ENCODE measurements at regions not wholly inside any gene's neighbourhood (a gene's known extent, or its start where the extent isn't known, plus 50 kb on each side); places are given as distances from the start of the nearest gene placed in this dataset.
"Not testable (repeated sequence)": the region's sequence is repeated elsewhere in the genome, so short reads cannot be mapped to it uniquely, and the experiment has no call there.

DNA sequence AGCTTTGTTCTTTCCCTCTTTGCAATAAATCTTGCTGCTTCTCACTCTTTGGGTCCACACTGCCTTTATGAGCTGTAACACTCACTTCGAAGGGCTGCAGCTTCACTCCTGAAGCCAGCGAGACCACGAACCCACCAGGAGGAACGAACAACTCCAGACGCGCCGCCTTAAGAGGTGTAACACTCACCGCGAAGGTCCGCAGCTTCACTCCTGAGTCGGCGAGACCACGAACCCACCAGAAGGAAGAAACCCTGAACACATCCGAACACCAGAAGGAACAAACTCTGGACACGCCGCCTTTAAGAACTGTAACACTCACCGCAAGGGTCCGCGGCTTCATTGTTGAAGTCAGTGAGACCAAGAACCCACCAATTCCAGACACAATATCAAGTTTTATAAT, 178.7 kb upstream of the FIGN start:
- DNase-seq; H3K27me3 ChIP-seq (ENCODE audit: control insufficient read depth, insufficient read depth, low read length); H3K4me3 ChIP-seq (ENCODE audit: insufficient read depth, low read depth, low read length); H3K36me3 ChIP-seq (replicated peaks; ENCODE audit: control insufficient read depth, insufficient read depth, low read length): not testable (repeated sequence)

DNA sequence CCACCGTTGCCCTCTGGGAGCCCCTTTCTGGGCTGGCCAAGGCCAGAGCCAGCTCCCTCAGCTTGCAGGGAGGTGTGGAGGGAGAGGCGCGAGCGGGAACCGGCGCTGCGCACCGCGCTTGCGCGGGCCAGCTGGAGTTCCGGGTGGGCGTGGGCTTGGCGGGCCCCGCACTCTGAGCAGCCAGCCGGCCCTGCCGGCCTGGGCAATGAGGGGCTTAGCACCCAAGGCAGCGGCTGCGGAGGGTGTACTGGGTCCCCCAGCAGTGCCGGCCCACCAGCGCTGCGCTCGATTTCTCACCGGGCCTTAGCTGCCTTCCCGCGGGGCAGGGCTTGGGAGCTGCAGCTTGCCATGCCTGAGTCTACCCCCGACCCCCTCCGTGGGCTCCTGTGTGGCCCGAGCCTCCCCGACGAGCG, 177.7 kb upstream of the FIGN start:
- H3K36me3 ChIP-seq (replicated peaks; ENCODE audit: control insufficient read depth, insufficient read depth, low read length); DNase-seq; H3K4me3 ChIP-seq (ENCODE audit: insufficient read depth, low read depth, low read length); H3K27me3 ChIP-seq (ENCODE audit: control insufficient read depth, insufficient read depth, low read length): not testable (repeated sequence)

DNA sequence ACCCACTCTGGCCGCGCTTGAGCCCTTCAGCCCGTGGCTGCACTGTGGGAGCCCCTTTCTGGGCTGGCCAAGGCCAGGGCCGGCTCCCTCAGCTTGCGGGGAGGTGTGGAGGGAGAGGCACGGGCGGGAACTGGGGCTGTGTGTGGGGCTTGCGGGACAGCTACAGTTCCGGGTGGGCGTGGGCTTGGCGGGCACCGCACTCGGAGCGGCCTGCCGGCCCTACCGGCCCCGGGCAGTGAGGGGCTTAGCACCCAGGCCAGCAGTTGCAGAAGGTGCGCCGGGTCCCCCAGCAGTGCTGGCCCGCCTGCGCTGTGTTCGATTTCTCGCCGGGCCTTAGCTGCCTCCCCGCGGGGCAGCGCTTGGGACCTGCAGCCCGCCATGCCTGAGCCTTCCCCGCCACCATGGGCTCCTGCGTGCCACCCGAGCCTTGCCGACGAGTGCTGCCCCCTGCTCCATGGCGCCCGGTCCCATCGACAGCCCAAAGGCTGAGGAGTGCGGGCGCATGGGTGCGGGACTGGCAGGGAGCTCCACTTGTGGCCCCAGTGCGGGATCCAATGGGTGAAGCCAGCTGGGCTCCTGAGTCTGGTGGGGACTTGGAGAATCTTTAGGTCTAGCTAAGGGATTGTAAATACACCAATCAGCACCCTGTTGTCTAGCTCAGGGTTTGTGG, 173.7 kb upstream of the FIGN start:
- DNase-seq, result no peak
- H3K36me3 ChIP-seq (replicated peaks; ENCODE audit: control insufficient read depth, insufficient read depth, low read length), result no peaks in the 10 kb centered on the region
- H3K27me3 ChIP-seq (ENCODE audit: control insufficient read depth, insufficient read depth, low read length), result no peaks in the 10 kb centered on the region
- H3K4me3 ChIP-seq (ENCODE audit: insufficient read depth, low read depth, low read length), result no peak overlapping the region

DNA sequence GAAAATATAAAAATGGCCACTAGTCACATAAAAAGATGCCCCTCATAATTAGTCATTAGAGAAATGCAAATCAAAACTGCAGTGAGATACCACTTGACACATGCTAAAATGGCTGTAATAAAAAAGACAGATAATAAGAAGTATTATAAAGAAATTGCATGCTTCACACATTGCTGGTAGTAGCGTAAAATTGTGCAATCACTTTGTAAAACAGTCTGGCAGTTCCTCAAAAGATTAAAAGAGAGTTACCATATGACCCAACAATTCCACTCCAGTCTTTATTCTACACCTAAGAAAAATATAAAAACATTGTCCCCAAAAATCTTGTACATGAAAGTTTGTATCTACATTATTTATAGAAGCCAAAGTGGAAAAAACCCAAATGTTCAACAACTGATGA, 170.6 kb upstream of the FIGN start:
- no peaks in the 10 kb centered on the region for H3K27me3 ChIP-seq (ENCODE audit: control insufficient read depth, insufficient read depth, low read length)
- no peak overlapping the region for H3K4me3 ChIP-seq (ENCODE audit: insufficient read depth, low read depth, low read length)
- no peaks in the 10 kb centered on the region for H3K36me3 ChIP-seq (replicated peaks; ENCODE audit: control insufficient read depth, insufficient read depth, low read length)
- DNase-seq, result no peak

DNA sequence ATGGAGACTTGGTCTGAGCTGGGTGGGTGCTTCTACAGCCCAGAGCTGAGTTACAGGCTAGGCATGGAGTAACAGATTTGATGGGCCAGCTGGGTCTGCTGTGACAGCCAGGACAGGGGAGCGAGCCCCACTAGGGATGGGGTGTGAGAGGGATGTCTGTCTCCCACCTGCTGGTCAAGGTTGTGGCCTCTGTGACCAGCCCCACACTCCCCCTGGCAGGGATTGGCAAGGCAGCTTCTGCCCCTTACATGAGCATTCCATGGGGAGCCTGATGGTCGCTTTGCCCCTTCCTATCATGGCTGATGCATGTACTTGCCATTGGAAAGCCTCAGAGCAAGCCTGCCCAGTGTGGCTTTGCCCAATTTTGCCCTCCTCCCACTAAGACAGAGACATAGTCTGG, 162.0 kb upstream of the FIGN start:
- H3K4me3 ChIP-seq (ENCODE audit: insufficient read depth, low read depth, low read length), result no peak overlapping the region
- no peaks in the 10 kb centered on the region for H3K27me3 ChIP-seq (ENCODE audit: control insufficient read depth, insufficient read depth, low read length)
- no peak for DNase-seq

DNA sequence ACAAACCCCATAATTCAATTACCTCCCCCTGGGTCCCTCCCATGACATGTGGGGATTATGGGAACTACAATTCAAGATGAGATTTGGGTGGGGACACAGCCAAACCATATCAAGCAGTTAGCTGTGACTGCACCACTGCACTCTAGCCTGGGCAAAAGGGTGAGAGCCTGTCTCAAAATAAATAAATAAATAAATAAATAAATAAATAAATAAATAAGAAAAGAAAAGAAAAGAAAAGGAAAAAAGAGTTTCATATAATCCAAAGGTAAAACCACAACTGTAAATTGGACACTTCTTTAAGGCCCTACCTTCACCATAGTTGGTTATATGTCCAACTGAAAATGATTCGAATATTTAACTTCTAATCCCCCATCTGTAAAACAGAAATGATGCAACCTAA, 157.6 kb upstream of the FIGN start:
- H3K36me3 ChIP-seq (replicated peaks; ENCODE audit: control insufficient read depth, insufficient read depth, low read length); H3K4me3 ChIP-seq (ENCODE audit: insufficient read depth, low read depth, low read length); H3K27me3 ChIP-seq (ENCODE audit: control insufficient read depth, insufficient read depth, low read length); DNase-seq: not testable (repeated sequence)

More for the DNA sequence above, 162.0 kb upstream of the FIGN start:
- H3K36me3 ChIP-seq (replicated peaks; ENCODE audit: control insufficient read depth, insufficient read depth, low read length), result no peaks in the 10 kb centered on the region

DNA sequence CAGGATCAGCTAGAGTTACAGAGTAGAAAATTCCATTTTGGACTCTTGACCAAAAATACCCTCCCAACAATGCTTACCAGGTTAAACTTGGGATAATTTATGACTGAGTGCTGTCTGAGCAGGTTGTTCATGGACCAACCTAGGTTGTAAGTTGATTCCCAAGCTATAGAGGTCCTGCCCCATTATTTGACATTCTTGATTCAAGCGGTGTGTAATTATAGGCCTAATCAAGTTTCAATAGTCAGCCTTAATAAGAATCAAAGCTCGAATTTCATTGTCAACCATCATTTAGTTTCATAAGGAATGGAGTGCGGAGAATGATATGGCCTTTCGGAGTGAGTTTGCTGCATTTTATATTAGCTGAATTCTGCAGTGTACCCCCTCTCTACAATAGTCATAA, 152.8 kb upstream of the FIGN start:
- no peaks in the 10 kb centered on the region for H3K36me3 ChIP-seq (replicated peaks; ENCODE audit: control insufficient read depth, insufficient read depth, low read length)
- DNase-seq, result no peak
- no peaks in the 10 kb centered on the region for H3K27me3 ChIP-seq (ENCODE audit: control insufficient read depth, insufficient read depth, low read length)
- H3K4me3 ChIP-seq (ENCODE audit: insufficient read depth, low read depth, low read length), result no peak overlapping the region

DNA sequence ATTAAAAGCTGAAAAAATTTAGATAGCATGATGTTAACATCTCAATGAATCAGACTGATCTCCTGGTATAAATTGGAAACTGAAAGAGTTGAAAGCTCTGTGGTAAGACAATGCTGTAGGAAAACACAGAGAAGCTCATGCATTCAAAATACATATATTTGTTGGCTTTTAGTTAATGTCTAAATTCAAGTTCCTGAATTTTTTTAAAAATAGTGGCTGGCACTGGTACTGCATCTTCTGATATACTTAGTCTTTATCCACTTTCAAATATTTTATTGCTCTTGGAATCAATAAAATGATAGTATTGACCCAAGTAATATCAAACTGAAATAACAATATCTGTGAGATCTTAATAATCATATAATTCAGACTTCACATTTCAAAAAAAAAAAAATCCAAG, 151.4 kb upstream of the FIGN start:
- no peaks in the 10 kb centered on the region for H3K36me3 ChIP-seq (replicated peaks; ENCODE audit: control insufficient read depth, insufficient read depth, low read length)
- H3K4me3 ChIP-seq (ENCODE audit: insufficient read depth, low read depth, low read length), result no peak overlapping the region
- H3K27me3 ChIP-seq (ENCODE audit: control insufficient read depth, insufficient read depth, low read length), result no peaks in the 10 kb centered on the region
- no peak for DNase-seq

DNA sequence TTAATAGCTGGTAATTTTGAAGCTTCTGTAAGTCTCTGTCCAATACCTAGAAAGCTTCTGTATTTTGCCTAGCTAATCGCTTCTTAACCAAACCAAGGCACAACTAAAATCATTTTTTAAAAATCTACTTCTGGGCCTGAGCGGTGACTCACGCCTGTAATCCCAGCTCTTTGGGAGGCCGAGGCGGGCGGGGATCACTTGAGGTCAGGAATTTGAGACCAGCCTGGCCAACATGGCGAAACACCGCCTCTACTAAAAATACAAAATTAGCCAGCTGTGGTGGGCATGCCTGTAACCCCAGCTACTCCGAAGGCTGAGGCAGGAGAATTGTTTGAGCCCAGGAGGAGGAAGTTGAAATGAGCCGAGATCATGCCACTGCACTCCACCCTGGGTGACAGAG, 148.6 kb upstream of the FIGN start:
- no peak for DNase-seq
- no peak overlapping the region for H3K4me3 ChIP-seq (ENCODE audit: insufficient read depth, low read depth, low read length)
- no peaks in the 10 kb centered on the region for H3K36me3 ChIP-seq (replicated peaks; ENCODE audit: control insufficient read depth, insufficient read depth, low read length)
- H3K27me3 ChIP-seq (ENCODE audit: control insufficient read depth, insufficient read depth, low read length), result no peaks in the 10 kb centered on the region

DNA sequence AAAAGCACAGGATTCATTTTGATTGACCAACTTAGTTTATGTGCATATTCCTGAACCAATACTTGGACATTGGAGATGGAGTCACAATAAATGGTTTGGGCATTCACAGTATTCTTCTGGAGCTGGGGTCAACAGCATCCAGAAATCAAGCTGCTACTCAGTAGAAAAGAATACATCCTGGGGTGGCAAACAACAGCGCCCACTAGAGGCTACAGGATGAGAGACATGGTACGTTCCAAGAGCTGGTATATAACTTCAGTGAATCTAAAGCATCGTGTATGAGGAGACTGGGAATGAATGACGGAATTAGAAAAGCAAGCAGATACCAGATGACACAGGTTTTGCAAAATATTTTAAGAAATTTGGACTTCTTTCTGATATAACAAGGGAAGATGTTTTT, 142.9 kb upstream of the FIGN start:
- DNase-seq, result peak; percentile 13
- no peaks in the 10 kb centered on the region for H3K27me3 ChIP-seq (ENCODE audit: control insufficient read depth, insufficient read depth, low read length)

DNA sequence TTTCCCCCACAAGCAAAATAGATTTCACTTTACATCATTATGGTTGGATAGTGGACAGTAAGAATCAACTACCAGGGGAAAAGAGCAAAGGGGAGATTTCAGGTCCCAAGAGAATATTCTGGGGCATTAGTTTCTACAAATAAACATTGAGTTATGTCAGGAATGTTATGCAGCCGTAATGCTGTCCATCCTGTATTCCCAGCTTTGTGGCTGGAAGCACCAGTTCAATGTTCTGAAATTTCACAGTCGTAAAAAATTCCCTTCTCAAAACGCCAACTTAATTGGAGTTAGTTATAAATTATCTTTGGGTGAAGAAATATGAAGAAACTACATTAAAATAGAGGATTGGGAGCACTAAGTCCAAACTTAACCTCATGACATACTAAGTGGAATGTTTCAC, 141.5 kb upstream of the FIGN start:
- Histone ChIP-seq H3K36me3 (replicated peaks; ENCODE audit: control insufficient read depth, insufficient read depth, low read length) (no peaks in the 10 kb centered on the region), H3K27me3 (ENCODE audit: control insufficient read depth, insufficient read depth, low read length) (no peaks in the 10 kb centered on the region), H3K4me3 (ENCODE audit: insufficient read depth, low read depth, low read length) (no peak overlapping the region)
- no peak for DNase-seq

More for the DNA sequence above, 142.9 kb upstream of the FIGN start:
- no peaks in the 10 kb centered on the region for H3K36me3 ChIP-seq (replicated peaks; ENCODE audit: control insufficient read depth, insufficient read depth, low read length)
- H3K4me3 ChIP-seq (ENCODE audit: insufficient read depth, low read depth, low read length), result no peak overlapping the region

DNA sequence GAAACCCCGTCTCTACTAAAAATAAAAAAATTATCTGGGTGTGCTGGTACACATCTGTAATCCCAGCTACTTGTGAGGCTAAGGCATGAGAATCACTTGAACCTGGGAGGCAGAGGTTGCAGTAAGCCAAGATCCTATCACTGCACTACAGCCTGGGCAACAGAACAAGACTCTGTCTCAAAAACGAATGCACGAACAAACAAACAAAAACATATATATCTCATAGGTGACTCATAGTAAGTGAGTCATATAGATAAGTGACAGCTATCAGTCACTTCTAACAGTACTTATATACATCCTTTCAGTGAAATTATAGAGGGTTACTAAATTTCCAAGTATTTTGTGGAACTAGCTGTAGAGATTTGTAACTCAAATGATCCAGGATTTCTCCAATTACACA, 127.3 kb upstream of the FIGN start:
- H3K36me3 ChIP-seq (replicated peaks; ENCODE audit: control insufficient read depth, insufficient read depth, low read length), result no peaks in the 10 kb centered on the region
- H3K27me3 ChIP-seq (ENCODE audit: control insufficient read depth, insufficient read depth, low read length), result no peaks in the 10 kb centered on the region

DNA sequence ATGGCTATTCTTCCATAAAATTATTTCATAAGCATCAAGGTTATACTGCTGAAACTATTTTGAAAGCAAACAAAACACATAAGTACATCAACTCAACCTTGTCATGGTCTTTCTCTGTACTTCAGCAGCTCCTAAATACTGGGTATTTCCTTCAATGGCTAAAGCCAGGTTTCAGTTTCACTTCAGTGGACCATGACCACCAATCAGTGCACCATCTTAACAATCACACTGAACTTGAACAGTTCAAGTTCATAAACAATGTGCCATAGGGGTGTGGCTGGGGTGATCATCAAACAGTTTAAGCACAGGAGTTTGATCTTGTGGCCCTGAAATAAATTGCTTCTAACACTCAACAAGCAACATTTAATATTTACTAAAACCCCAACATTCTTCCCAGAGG, 124.1 kb upstream of the FIGN start:
- H3K4me3 ChIP-seq (ENCODE audit: insufficient read depth, low read depth, low read length), result no peak overlapping the region

More for the DNA sequence above, 127.3 kb upstream of the FIGN start:
- no peak overlapping the region for H3K4me3 ChIP-seq (ENCODE audit: insufficient read depth, low read depth, low read length)
- no peak for DNase-seq

DNA sequence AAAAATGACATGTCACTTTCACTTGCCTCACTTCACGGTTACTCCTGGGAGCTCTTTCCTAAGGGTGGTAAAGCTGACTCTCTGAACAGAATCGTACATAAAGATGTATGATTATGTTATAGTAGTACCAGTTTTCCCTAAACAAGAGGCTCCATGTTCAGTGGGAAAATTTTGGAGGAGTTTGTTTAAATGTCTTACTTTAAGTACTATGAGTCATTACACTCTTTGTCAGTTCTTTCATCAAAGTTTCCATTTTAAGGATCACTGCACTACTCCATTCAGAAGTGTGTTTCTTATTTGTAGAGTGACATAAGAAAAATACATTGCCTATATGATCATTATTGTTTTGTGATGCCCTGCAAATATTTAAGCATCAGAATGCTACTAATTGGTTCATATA, 121.1 kb upstream of the FIGN start:
- no peak for DNase-seq
- no peaks in the 10 kb centered on the region for H3K36me3 ChIP-seq (replicated peaks; ENCODE audit: control insufficient read depth, insufficient read depth, low read length)
- no peaks in the 10 kb centered on the region for H3K27me3 ChIP-seq (ENCODE audit: control insufficient read depth, insufficient read depth, low read length)
- no peak overlapping the region for H3K4me3 ChIP-seq (ENCODE audit: insufficient read depth, low read depth, low read length)

More for the DNA sequence above, 124.1 kb upstream of the FIGN start:
- no peak for DNase-seq
- Histone ChIP-seq H3K27me3 (ENCODE audit: control insufficient read depth, insufficient read depth, low read length) (no peaks in the 10 kb centered on the region), H3K36me3 (replicated peaks; ENCODE audit: control insufficient read depth, insufficient read depth, low read length) (no peaks in the 10 kb centered on the region)

DNA sequence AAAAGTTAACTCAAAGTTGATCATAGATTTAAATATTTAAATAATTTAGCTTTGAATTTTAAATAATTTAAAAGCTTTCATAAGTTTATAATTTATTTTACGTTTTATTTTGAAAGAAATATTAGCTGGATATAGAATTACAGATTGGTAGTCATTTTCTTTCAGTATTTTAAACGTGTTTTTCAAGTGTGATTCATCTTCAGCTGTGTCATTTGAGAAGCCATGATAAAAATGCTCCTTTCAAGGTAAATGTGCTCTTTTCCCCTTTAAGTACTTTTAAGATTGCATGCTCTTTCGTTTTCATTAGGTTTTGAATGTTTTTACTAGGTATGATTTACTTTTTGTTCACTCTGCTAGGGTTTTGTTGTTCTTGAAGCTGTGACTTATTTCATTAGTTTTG, 116.8 kb upstream of the FIGN start:
- DNase-seq, result no peak
- Histone ChIP-seq H3K4me3 (ENCODE audit: insufficient read depth, low read depth, low read length) (no peak overlapping the region), H3K27me3 (ENCODE audit: control insufficient read depth, insufficient read depth, low read length) (no peaks in the 10 kb centered on the region), H3K36me3 (replicated peaks; ENCODE audit: control insufficient read depth, insufficient read depth, low read length) (no peaks in the 10 kb centered on the region)
